GM18868 (cell line): ENCODE measurements at regions not wholly inside any gene's neighbourhood (a gene's known extent, or its start where the extent isn't known, plus 50 kb on each side); places are given as distances from the start of the nearest gene placed in this dataset.
"Not testable (repeated sequence)": the region's sequence is repeated elsewhere in the genome, so short reads cannot be mapped to it uniquely, and the experiment has no call there.

ENCODE experiments used
- ATAC-seq: cut with Tn5 transposase; IDR thresholded peaks from one replicate; pipeline ENCODE4 v1.9.1; 2021; ENCODE audit warnings: mild to moderate bottlenecking, moderate library complexity; ENCODE audit not compliant: unreplicated experiment

- ATAC-seq, result no peak
These were observed 137.3 kb upstream of the FAM78B start for GRCh38 chr1:166304131-166304530.

DNA sequence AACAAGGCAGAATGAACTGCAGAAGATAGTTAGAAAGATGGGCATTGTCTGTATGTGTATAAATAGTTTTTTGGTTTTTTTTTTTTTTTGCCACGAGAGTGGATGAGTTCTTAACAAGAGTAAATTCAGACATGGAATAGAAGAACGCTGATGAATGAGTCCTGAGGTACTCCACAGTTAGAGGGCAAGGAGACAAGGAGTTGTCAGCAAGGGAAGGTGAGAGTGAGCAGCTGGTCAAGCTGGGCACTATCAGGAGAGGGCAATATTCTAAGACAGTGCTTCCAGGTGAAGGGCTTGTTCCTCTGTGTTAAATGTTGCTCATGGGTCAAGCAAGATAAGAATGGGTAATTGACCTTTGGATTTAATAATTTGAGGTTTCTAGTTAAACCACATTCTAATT is 138.6 kb upstream of the FAM78B start:
- ATAC-seq, result no peak

DNA sequence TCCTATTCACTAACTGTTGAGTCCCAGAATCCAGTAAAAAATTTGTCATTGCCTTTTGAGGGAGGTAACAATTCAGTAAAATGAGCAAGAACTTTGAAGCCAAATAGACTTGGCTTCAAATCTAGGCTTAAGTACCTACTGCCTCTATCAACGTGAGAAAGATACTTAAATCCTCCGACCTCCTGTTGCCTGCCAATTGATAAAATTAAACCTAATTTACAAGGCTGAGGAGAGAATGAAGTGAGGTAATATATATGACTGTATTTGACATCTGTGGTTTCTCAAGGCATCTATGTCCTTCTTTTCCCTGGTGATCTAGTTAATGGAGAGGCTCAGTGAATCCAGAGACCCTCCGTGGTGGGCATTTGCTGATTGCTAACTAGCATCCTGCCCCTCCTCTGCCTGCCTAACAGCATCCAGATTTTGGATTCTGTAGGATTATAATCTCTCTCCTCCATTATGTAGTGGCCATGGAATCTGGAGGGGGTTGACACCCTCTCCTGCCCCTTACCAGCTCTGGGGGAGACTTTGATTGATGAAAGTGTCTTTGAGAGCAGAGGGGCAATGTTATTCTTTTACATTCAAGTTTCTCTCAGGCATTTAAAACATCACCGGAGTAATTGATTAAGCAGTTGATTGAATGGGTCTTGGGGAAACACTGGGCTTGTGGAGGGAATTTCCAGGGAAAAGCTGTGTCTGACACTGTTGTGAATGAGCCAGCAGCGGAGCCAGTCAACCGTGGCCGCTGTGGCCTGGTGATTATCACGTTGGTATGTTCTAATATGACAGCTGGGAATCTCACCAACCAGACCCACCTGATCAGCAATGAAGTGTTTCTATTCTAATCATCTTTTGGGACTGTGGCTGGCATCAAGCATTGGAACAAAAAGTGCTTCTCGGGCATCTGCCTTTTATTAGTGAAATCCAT is 140.7 kb upstream of the FAM78B start:
- no peak for ATAC-seq

DNA sequence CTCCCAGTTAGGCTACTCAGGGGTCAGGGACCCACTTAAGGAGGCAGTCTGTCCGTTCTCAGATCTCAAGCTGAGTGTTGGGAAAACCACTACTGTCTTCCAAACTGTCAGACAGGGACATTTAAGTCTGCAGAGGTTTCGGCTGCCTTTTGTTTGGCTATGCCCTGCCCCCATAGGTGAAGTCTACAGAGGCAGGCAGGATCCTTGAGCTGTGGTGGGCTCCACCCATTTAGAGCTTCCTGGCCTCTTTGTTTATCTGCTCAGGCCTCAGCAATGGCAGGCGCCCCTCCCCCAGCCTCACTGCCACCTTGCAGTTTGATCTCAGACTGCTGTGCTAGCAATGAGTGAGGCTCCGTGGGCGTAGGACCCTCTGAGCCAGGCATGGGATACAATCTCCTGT is 149.5 kb upstream of the FAM78B start:
- ATAC-seq, result not testable (repeated sequence)

- no peak for ATAC-seq
These were observed 155.7 kb upstream of the FAM78B start for GRCh38 chr1:166322470-166322869.

- ATAC-seq, result no peak
These were observed 161.1 kb upstream of the FAM78B start for GRCh38 chr1:166327886-166328285.

GRCh38 chr1:166328956-166329355 is 162.2 kb upstream of the FAM78B start:
- ATAC-seq, result no peak

DNA sequence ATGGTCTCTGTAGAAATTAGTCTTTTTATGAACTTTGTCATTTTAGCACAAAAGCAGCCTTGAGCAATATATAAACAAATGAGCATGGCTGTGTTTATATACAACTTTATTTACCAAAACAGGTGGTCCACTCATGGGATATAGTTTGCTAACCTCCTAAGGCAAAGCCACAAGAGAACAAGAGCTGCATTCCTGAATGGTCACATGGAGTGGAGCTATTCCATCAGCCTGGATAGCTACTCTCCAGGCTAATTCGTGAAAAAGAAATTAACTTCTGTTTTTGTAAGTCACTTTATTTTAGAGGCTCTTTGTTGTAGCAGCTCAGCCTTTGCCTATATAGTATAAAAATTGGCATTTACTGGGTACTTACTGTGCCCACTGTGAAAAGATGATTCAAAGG is 163.3 kb upstream of the FAM78B start:
- ATAC-seq, result no peak

- no peak for ATAC-seq
These were observed 171.3 kb upstream of the FAM78B start for GRCh38 chr1:166338105-166338504.

GRCh38 chr1:166340709-166341108 is 173.9 kb upstream of the FAM78B start:
- no peak for ATAC-seq

GRCh38 chr1:166343276-166343675 is 176.5 kb upstream of the FAM78B start:
- no peak for ATAC-seq

DNA sequence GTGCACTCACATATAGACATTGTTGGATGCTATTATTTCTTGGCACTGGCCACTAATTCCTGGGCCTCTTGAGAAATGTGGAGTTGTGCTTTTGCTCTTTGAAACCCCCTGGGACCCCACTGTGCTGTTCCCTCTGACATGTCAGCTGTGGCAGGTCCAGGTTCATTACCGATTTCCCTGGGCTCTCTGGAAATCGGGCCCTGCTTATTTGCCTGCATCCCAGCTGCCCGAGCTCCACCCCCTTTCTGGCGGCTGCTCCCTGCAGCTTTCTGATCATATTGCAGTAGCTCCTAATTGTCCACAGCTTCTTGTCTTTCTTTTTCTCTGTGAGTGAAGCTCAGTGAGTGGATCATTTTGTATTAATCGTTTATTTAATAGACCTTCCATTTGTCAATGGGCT is 183.7 kb upstream of the FAM78B start:
- ATAC-seq, result no peak

- no peak for ATAC-seq
These were observed 184.9 kb upstream of the FAM78B start for GRCh38 chr1:166351676-166352075.

- ATAC-seq, result no peak
These were observed 186.4 kb upstream of the FAM78B start for GRCh38 chr1:166353213-166353612.

DNA sequence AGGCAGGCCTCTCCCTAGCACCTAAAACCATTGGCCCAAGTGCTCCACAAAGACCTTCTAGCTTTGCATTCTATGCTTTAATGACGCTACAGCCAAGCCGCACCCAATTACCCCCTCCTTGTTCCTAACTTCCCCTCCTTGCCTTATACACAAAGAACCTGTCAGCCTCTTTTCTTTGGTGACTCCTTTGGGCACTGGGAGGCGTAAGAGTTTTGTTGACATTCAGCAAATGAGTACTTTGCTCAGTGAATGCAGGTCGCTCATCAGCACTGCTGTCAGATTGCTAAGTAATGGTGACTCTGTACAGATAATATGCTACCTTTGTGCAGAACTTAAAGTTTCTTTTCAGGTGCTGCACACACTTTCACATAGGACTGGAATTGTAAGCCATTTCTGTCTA is 187.6 kb upstream of the FAM78B start:
- no peak for ATAC-seq

DNA sequence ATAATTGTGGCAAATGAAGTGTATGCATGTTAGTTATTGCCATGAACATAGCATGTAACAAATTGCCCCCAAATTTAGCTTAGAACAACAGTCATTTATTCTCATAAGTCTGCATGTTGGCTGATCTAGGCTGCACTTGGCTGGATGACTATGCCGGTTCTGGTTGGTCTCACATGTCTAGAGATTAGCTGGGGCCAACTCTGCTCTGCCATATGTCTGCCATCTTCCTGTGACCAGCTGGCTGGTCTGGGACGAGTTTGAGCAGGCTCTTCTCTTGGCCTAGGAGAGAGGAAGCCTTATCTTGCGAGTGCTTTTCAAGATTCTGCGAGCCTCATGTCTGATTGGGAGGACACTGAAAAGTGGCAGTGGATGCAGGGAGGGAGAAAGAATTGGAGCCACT is 198.3 kb upstream of the FAM78B start:
- no peak for ATAC-seq

DNA sequence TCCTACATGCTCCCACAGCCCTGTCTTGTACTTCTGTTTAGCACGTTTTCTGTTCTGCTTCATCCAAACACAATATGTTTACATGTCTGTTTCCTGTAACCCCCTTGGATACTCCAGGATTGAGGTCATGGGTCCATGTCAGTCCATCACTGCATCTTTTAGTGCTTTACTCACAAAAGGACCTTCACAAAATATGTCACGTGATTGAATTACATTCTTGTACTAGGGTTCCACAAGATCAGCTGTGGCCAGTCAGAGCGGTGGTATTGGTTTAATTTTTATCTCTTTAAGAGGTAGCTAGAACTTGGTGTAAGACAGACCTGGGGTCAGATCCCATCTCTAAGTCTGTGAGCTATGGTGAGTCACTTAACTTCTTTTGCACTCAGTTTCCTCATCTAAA is 201.2 kb upstream of the FAM78B start:
- no peak for ATAC-seq

DNA sequence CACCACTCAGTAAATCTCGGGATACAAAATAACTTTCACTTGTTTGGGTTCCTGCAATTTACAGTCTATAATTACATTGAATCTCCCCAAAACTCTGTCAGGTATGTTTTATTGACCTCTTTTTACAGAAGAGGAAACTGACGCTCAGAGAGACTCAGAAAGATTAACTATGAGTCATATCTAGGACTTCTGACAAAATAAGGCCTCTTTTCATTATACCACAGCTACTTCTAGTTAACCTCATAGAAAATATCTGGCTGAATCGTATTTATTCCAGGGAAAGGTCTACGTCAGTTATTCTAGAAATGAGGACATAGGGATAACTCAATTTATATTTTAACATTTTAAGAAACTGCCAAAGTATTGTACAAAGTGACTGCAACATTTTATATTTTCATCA is 211.1 kb upstream of the FAM78B start:
- ATAC-seq, result no peak

DNA sequence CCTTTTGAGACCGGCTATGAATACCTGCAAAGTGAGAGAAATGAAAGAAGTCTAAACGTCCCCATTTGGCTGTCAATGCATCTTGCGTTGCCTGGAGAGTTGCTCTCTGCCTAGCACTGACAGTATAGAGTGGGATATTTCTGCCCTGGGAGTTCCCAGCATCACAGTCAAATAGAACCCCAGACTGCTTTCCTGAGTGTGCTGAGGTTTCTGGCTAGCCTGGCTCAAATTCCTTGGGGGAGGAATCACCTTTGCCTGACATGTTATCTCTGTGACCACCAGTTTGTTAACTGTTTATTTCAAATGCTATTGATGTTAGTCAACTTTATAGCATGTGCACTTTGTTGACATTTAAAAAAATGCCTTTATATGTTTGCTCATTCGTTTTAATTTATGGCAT is 212.0 kb upstream of the FAM78B start:
- ATAC-seq, result no peak

DNA sequence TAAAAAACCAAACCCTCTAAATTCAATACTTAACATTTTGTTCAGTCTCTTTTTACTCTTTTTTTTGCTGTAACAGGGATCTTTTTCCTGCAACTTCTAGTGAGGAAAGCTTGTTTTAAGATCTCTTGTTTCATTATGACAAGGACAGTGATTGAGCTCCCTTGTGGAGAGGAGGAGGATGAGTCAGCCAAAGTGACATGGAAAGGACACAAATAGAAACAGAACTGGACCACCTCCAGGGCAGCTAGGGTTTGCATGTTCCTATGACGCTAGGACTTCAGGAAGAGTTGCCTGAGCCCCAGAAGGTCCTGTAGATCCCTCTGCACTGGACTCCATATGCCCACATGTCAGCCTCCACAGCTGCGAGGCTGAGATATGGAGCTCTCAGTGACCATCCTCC is 212.6 kb upstream of the FAM78B start:
- no peak for ATAC-seq

DNA sequence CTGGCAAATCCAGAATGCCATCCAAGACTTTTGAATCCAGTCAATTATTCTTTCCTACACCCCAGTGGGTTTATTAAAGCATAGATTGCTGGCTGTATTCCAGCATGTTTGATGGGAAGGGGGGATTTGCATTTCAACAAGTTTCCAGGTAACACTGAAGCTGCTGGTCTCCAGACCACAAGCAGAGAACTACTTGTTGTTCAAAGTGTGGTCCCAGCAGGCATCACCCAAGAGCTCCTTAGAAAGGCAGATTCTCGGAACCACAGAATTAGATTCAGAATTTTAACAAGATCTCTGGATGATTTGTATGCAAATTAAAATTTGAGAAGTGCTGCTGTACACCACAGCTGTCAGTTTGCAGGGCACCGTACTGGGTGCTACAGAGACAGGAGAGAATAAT is 216.3 kb upstream of the FAM78B start:
- no peak for ATAC-seq

DNA sequence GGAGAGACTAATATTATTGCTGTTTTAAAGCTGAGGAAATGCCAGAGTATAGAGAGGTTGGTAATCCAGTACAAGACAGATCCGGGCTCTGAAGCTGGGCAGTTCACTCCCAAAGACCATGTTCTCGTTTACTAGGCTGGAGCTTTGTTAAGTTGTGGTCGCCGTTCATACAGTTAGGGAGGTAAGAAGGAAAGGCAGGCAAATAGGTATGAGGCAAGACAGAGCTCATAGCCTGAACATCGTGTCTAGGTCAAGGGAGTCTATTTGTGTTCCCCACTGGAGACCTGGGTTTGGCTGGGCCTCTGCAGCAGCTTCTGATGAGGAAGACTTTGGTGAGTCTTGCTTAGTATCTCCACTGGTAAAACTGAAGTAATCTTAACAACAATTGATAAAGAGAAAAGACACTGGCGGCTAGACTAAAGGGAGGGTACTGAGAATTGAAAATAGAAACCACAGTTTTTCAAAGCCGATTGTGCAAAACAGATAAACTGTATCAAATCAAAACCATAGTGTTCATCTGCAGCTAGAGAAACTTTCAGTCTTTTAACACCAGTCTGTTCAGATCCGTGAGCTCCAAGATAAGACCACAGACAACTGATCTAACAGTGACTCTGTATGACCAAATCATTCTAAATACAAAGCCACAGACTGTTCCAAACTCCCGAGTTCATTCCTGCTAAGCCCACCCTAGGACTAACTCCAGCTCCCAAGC is 217.0 kb upstream of the FAM78B start:
- no peak for ATAC-seq
